SK-N-SH (cell line): ENCODE measurements at regions not wholly inside any gene's neighbourhood (a gene's known extent, or its start where the extent isn't known, plus 50 kb on each side); places are given as distances from the start of the nearest gene placed in this dataset.

Experiments
- CTCF ChIA-PET: fragments of 300-600, 350-600 bp; formaldehyde crosslinking; extraction: SDS; loops from one replicate; lab custom pipeline; 2021; lab: Yijun Ruan, JAX
- POLR2A ChIA-PET: fragments of 350-600 bp; sonication (Branson Sonifier 250); formaldehyde crosslinking; extraction: SDS; loops from one replicate; lab custom pipeline; 2020; ENCODE audit warnings: antibody characterized with exemption, inconsistent platforms; lab: Yijun Ruan, JAX
- DNase-seq: peaks from one replicate; pipeline ENCODE4 v3.0.0; 2012
- H2AFZ ChIP-seq: fragments of 200-600 bp; sonication (generic); 2 replicates; pipeline ENCODE4 v1.8.1; 2016; ENCODE audit warnings: antibody characterized with exemption, mild to moderate bottlenecking, low read depth
- H3F3A ChIP-seq: fragments of 200-600 bp; sonication (generic); replicated peaks from 2 replicates; pipeline ENCODE3; 2016; ENCODE audit warnings: antibody characterized with exemption, mild to moderate bottlenecking; ENCODE audit not compliant: insufficient read depth
- H3K27ac ChIP-seq, 2 experiments: fragments of 200-500 bp in 1 of 2; fragments of 200-600 bp in 1 of 2; sonication (Bioruptor generic) in 1 of 2; sonication (generic), shearing (Covaris generic) in 1 of 2; 2 replicates each; pipeline versions ENCODE4 v1.5.1 to v1.6.1; 2014 to 2016; ENCODE audit warnings: low read depth in 2 of 2, inconsistent platforms in 1 of 2, low read length in 1 of 2, mild to moderate bottlenecking in 1 of 2, mixed read lengths in 1 of 2
- H3K27me3 ChIP-seq: fragments of 200-600 bp; sonication (generic), shearing (Covaris generic); 2 replicates; pipeline ENCODE4 v1.6.1; 2016; ENCODE audit warnings: mixed run types; ENCODE audit not compliant: insufficient read depth
- H3K36me3 ChIP-seq, 2 experiments: fragments of 200-500 bp in 1 of 2; fragments of 200-600 bp in 1 of 2; sonication (Bioruptor generic) in 1 of 2; sonication (generic) in 1 of 2; replicated peaks in 1 of 2; 2 replicates each; pipeline versions ENCODE3 to v1.5.1; 2014 to 2016; ENCODE audit warnings: low read length in 1 of 2, mild to moderate bottlenecking in 1 of 2; ENCODE audit not compliant: insufficient read depth in 2 of 2, control insufficient read depth in 1 of 2
- H3K4me1 ChIP-seq, 2 experiments: fragments of 200-500 bp in 1 of 2; fragments of 200-600 bp in 1 of 2; sonication (Bioruptor generic) in 1 of 2; sonication (generic), shearing (Covaris generic) in 1 of 2; 2 replicates each; pipeline versions ENCODE4 v1.5.1 to v1.6.1; 2014 to 2016; ENCODE audit warnings: low read depth in 1 of 2, low read length in 1 of 2, mixed run types in 1 of 2; ENCODE audit not compliant: insufficient read depth in 2 of 2, control insufficient read depth in 1 of 2
- H3K4me2 ChIP-seq: fragments of 200-600 bp; sonication (generic), shearing (Covaris generic); 2 replicates; pipeline ENCODE4 v1.6.1; 2017; ENCODE audit warnings: mixed run types
- H3K4me3 ChIP-seq, 2 experiments: fragments of 200-500 bp in 1 of 2; fragments of 200-600 bp in 1 of 2; sonication (Bioruptor generic) in 1 of 2; sonication (generic), shearing (Covaris generic) in 1 of 2; 2 replicates each; pipeline versions ENCODE4 v1.5.1 to v1.8.1; 2014 to 2016; ENCODE audit warnings: low read depth in 2 of 2, inconsistent platforms in 1 of 2, low read length in 1 of 2, mild to moderate bottlenecking in 1 of 2, mixed read lengths in 1 of 2, moderate library complexity in 1 of 2
- H3K79me2 ChIP-seq: fragments of 200-600 bp; sonication (generic); 2 replicates; pipeline ENCODE4 v1.8.1; 2017; ENCODE audit warnings: mild to moderate bottlenecking; ENCODE audit not compliant: insufficient read depth
- H3K9ac ChIP-seq: fragments of 200-600 bp; sonication (generic); 2 replicates; pipeline ENCODE4 v1.6.1; 2017; ENCODE audit warnings: mixed run types
- H3K9me2 ChIP-seq: fragments of 200-600 bp; sonication (generic); 2 replicates; pipeline ENCODE4 v1.6.1; 2017; ENCODE audit warnings: mixed run types
- H3K9me3 ChIP-seq: fragments of 200-600 bp; sonication (generic); 2 replicates; pipeline ENCODE4 v1.6.1; 2017; ENCODE audit warnings: mixed run types, mild to moderate bottlenecking, moderate library complexity
- H4K20me1 ChIP-seq: fragments of 200-600 bp; sonication (generic); 2 replicates; pipeline ENCODE4 v1.6.1; 2017; ENCODE audit warnings: mild to moderate bottlenecking, mixed run types; ENCODE audit not compliant: insufficient read depth
- EZH2phosphoT487 ChIP-seq: fragments of 200-600 bp; sonication (generic); IDR thresholded peaks from 2 replicates; pipeline ENCODE4 v1.6.1; 2017; ENCODE audit warnings: low read depth, mixed run types, mild to moderate bottlenecking, antibody characterized with exemption, moderate library complexity, borderline replicate concordance
- FOSL2 ChIP-seq: IDR thresholded peaks from 2 replicates; pipeline ENCODE4 v1.4.0; 2012; ENCODE audit warnings: low read depth, mild to moderate bottlenecking, moderate library complexity, borderline replicate concordance
- GABPA ChIP-seq: IDR thresholded peaks from 2 replicates; pipeline ENCODE4 v1.4.0; 2012; ENCODE audit warnings: low read depth, mild to moderate bottlenecking
- GATA2 ChIP-seq: sonication (generic); formaldehyde crosslinking; IDR thresholded peaks from 2 replicates; pipeline ENCODE4 v1.5.0; 2020; ENCODE audit warnings: mild to moderate bottlenecking, missing genetic modification reagents
- JUND ChIP-seq: IDR thresholded peaks from 2 replicates; pipeline ENCODE4 v1.4.0; 2012
- MEF2A ChIP-seq: IDR thresholded peaks from 2 replicates; pipeline ENCODE4 v1.4.0; 2012; ENCODE audit warnings: low read depth, borderline replicate concordance
- NFIC ChIP-seq: IDR thresholded peaks from 2 replicates; pipeline ENCODE4 v1.4.0; 2012; ENCODE audit warnings: borderline replicate concordance
- NRF1 ChIP-seq: IDR thresholded peaks from 2 replicates; pipeline ENCODE4 v1.6.1; 2012; ENCODE audit warnings: low read depth, mild to moderate bottlenecking, low read length
- RCOR1 ChIP-seq: fragments of 150-350 bp; IDR thresholded peaks from 2 replicates; pipeline ENCODE4 v1.6.1; 2017; ENCODE audit warnings: antibody characterized with exemption, low read length
- RXRA ChIP-seq: IDR thresholded peaks from 2 replicates; pipeline ENCODE4 v1.4.0; 2012; ENCODE audit warnings: low read depth, mild to moderate bottlenecking, borderline replicate concordance
- TCF12 ChIP-seq: IDR thresholded peaks from 2 replicates; pipeline ENCODE4 v1.4.0; 2012
- WGBS: methylation state at CpG from one replicate; pipeline ENCODE4 v1.1.6; 2017; ENCODE audit warnings: low lambda C conversion rate; 5-methylcytosine and 5-hydroxymethylcytosine counted together
- TF ChIP-seq, protein P1 (sequence below): IDR thresholded peaks from 2 replicates; pipeline ENCODE4 v1.4.0; 2012; ENCODE audit warnings: low read depth, borderline replicate concordance
- TF ChIP-seq, protein P2 (sequence below): fragments of 200-600 bp; sonication (generic); IDR thresholded peaks from 2 replicates; pipeline ENCODE4 v1.6.1; 2017; ENCODE audit warnings: antibody characterized with exemption, mild to moderate bottlenecking, moderate library complexity
- TF ChIP-seq, protein P3 (sequence below): fragments of 150-350 bp; IDR thresholded peaks from 2 replicates; pipeline ENCODE4 v1.6.1; 2017; ENCODE audit warnings: antibody characterized with exemption, low read length, low read depth, borderline replicate concordance
- TF ChIP-seq, protein P4 (sequence below): IDR thresholded peaks from 2 replicates; pipeline ENCODE4; 2012
- TF ChIP-seq, protein P5 (sequence below): fragments of 150-350 bp; IDR thresholded peaks from 2 replicates; pipeline ENCODE4 v1.6.1; 2016; ENCODE audit warnings: mild to moderate bottlenecking, low read depth, low read length

DNA sequence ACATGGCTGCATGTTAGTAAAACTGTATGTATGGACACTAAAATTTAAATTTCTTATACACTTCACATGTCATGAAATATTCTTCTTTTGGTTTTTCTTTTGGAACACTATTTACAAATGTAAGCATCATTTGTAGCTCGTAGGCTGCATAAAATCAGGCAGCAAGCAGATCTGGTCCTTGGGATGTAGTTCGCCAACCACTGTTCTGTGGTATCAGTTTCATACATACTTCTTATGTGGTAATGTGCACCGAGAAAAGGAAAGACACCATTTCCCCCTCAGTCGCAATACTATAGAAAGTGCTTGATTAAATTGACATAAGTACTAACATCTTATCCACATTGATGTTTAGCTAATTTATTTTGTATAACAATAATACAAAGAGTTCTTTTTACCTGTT lies 274.4 kb upstream of the VCX start:
- Histone ChIP-seq H3K4me2 (no peak overlapping the region), H3K4me3 (no peak overlapping the region), H3K79me2 (no peaks in the 10 kb centered on the region), H3K27me3 (no peaks in the 10 kb centered on the region), H3K27ac (no peak overlapping the region), H4K20me1 (no peaks in the 10 kb centered on the region), H3K9ac (no peak overlapping the region), H3K9me2 (no peaks in the 10 kb centered on the region), H3K9me3 (no peaks in the 10 kb centered on the region), H3F3A (no peaks in the 10 kb centered on the region), H3K36me3 (no peaks in the 10 kb centered on the region), H3K4me1 (no peaks in the 10 kb centered on the region), H2AFZ (no peak overlapping the region)
- DNase-seq, result no peak
- 24% methylated on average over 4 of the region's 4 CpGs for WGBS
- ChIA-PET CTCF (no interaction called here), POLR2A (no interaction called here)
- TF ChIP-seq, protein P1, sequence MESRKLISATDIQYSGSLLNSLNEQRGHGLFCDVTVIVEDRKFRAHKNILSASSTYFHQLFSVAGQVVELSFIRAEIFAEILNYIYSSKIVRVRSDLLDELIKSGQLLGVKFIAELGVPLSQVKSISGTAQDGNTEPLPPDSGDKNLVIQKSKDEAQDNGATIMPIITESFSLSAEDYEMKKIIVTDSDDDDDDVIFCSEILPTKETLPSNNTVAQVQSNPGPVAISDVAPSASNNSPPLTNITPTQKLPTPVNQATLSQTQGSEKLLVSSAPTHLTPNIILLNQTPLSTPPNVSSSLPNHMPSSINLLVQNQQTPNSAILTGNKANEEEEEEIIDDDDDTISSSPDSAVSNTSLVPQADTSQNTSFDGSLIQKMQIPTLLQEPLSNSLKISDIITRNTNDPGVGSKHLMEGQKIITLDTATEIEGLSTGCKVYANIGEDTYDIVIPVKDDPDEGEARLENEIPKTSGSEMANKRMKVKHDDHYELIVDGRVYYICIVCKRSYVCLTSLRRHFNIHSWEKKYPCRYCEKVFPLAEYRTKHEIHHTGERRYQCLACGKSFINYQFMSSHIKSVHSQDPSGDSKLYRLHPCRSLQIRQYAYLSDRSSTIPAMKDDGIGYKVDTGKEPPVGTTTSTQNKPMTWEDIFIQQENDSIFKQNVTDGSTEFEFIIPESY, result no peak
- TF ChIP-seq, protein P2, sequence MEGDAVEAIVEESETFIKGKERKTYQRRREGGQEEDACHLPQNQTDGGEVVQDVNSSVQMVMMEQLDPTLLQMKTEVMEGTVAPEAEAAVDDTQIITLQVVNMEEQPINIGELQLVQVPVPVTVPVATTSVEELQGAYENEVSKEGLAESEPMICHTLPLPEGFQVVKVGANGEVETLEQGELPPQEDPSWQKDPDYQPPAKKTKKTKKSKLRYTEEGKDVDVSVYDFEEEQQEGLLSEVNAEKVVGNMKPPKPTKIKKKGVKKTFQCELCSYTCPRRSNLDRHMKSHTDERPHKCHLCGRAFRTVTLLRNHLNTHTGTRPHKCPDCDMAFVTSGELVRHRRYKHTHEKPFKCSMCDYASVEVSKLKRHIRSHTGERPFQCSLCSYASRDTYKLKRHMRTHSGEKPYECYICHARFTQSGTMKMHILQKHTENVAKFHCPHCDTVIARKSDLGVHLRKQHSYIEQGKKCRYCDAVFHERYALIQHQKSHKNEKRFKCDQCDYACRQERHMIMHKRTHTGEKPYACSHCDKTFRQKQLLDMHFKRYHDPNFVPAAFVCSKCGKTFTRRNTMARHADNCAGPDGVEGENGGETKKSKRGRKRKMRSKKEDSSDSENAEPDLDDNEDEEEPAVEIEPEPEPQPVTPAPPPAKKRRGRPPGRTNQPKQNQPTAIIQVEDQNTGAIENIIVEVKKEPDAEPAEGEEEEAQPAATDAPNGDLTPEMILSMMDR, result no peak
- TF ChIP-seq, protein P3, sequence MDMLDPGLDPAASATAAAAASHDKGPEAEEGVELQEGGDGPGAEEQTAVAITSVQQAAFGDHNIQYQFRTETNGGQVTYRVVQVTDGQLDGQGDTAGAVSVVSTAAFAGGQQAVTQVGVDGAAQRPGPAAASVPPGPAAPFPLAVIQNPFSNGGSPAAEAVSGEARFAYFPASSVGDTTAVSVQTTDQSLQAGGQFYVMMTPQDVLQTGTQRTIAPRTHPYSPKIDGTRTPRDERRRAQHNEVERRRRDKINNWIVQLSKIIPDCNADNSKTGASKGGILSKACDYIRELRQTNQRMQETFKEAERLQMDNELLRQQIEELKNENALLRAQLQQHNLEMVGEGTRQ, result no peak
- no peak for TF ChIP-seq JUND
- no peak for TF ChIP-seq GABPA
- TF ChIP-seq RCOR1, result no peak
- no peak for TF ChIP-seq TCF12
- no peak for TF ChIP-seq MEF2A
- no peak for TF ChIP-seq NRF1
- TF ChIP-seq NFIC, result no peak
- no peak for TF ChIP-seq EZH2phosphoT487
- no peak for TF ChIP-seq GATA2
- TF ChIP-seq, protein P4, sequence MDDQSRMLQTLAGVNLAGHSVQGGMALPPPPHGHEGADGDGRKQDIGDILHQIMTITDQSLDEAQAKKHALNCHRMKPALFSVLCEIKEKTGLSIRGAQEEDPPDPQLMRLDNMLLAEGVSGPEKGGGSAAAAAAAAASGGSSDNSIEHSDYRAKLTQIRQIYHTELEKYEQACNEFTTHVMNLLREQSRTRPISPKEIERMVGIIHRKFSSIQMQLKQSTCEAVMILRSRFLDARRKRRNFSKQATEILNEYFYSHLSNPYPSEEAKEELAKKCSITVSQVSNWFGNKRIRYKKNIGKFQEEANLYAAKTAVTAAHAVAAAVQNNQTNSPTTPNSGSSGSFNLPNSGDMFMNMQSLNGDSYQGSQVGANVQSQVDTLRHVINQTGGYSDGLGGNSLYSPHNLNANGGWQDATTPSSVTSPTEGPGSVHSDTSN, result no peak
- TF ChIP-seq RXRA, result no peak
- no peak for TF ChIP-seq FOSL2
- TF ChIP-seq, protein P5, sequence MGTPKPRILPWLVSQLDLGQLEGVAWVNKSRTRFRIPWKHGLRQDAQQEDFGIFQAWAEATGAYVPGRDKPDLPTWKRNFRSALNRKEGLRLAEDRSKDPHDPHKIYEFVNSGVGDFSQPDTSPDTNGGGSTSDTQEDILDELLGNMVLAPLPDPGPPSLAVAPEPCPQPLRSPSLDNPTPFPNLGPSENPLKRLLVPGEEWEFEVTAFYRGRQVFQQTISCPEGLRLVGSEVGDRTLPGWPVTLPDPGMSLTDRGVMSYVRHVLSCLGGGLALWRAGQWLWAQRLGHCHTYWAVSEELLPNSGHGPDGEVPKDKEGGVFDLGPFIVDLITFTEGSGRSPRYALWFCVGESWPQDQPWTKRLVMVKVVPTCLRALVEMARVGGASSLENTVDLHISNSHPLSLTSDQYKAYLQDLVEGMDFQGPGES, result no peak
